SH-SY5Y (cell line): ENCODE measurements at regions not wholly inside any gene's neighbourhood (a gene's known extent, or its start where the extent isn't known, plus 50 kb on each side); places are given as distances from the start of the nearest gene placed in this dataset.

Source experiments
- GATA2 ChIP-seq: IDR thresholded peaks from 2 replicates; pipeline ENCODE4 v1.6.1; 2011; ENCODE audit warnings: mild to moderate bottlenecking, low read depth, low read length
- GATA3 ChIP-seq: IDR thresholded peaks from 2 replicates; pipeline ENCODE4 v1.6.1; 2011; ENCODE audit warnings: low read depth, mild to moderate bottlenecking, low read length, moderate library complexity

GRCh38 chr4:11843340-11843739 lies 414.6 kb upstream of the HS3ST1 start:
- TF ChIP-seq GATA2: no peak
- no peak for TF ChIP-seq GATA3
